GM19035 (cell line): ENCODE measurements at regions not wholly inside any gene's neighbourhood (a gene's known extent, or its start where the extent isn't known, plus 50 kb on each side); places are given as distances from the start of the nearest gene placed in this dataset.

Experiments
- ATAC-seq: cut with Tn5 transposase; IDR thresholded peaks from one replicate; pipeline ENCODE4 v1.9.1; 2021; ENCODE audit not compliant: unreplicated experiment

DNA sequence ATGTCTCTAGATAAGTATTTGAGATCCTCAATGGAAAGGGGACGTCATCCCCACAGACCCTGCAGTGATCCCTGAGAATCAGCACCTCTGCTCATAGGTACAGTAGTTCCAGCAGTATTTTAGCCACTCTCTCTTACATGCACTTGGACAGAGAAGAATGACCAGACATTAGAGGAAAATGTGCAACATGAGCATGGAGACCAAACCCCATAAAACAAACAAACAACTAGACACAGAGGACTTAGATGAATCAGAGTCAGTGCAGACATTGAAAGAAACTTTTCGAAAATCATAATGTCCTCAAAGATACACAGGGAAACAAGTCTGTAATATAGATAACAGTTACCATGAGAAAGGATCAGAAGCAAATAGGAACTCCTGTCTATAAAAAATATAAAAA, 108.2 kb downstream of the LYPLAL1 start:
- no peak for ATAC-seq

DNA sequence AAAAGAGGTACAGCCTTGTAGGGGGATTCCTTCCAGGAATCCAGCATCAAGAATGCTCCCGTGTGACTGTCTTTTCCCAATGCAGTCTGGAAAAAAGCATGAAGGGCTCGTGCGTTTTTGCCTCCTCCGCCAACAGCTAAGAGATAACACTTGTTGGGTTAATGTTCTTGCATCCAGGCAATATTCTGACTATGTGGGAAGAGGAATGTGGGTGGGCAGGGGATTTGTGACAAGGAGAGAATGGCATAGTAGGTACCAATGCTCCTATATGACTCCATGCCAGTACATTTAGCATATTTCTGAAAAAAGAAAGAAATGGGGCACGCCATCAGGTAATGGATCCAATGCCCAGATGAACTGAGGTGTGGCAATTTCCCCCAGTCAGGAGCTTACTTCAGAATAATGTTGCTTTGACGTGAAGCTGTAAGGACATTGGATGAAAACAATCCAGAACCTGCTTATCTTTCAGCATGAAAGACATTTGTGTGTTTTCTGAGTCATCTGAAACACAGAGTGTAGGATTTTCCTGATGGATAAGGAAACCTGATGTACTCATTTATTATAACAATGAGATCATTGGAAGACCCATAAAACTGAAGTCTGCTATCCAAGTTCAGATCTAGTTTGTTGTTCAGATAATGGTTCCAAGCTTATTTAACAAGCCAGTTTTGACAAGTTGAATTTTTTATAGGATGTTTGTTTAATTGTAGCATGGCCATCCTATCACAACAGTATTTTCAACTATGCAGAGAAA, 105.5 kb downstream of the LYPLAL1 start:
- ATAC-seq = no peak

DNA sequence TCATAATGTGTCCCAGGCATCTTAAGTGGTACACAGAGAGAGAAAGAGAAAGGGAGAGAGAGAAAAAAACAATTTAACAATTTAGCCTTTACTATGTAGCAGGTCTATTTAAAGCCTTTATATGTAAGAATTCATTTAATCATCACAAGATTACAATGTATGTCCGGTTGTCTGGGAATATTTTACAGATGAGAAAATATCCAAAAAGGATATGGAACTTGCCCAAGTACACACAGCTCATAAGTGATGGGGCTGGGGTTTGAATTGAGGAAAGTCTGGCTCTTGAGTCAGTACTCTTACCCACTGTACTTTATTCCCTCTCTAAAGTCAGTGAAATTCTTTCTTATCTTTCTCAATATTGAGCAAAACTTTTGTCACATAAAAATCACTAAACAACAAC, 104.6 kb downstream of the LYPLAL1 start:
- no peak for ATAC-seq

DNA sequence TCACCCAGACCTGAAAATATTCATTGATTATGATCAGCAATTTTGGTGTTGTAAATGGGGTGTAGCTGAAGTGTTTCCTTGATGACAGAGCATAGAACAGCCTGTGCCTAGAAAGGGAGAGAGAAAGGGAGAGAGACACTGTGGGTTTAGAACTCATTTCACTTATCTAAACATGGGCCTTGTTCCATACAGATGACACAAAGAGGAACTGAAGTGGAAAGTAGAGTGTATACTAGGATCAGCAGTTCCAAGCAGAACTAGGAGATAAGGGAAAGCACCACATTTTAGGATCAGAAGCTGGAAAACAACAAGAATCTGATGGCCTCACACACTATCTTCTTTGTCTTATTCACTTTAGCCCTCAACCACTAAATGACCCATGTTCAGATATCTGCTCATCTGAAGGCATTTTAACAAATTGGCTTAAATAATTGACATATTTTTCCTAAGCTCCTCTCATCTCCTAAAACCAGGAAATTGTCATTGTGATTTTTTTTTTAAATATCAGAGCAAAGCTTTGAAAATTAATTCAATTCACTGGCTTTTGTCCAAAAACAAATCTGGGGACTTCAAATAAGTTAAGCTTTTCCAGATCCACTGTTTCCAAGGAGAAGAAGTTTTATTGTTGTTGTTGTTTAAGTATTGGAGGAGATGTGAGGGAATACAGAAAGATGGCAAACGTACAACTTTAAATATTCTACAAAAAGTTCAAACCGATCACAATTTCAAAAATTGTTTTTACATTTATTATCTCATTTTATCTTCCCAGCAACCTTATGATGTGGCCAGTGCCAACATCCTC, 103.8 kb downstream of the LYPLAL1 start:
- no peak for ATAC-seq

DNA sequence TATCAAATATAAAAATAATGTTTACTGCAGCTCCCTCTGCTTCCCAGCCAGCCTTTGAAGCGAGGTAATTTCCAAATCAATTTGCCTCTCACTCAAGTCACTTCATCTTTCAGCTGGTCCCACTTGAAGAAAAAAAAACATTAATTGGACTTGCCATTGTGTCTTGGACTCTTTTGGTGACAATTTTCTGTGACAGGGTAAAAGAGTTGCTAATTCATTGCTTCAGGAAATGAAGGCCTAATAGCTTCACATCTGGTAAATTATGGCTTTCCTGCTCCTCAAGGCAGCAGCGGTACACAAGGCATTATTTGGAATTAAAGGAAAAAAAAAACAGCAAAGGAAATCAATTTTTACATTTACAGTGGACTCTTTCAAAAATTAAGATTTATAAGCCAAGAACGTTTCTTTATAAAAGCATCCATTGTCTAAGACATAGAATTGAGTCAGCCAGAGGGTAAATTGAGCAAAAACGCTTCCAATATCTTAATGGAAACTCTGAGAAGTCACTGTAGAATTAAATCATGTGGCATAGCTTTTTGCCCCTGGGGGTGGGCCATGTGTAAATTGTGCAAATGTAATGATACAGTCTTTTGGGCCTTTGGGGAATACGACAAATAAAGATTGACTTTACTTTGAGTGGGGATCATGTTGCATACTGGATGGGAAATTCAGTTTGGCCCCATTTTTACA, 102.5 kb downstream of the LYPLAL1 start:
- no peak for ATAC-seq

DNA sequence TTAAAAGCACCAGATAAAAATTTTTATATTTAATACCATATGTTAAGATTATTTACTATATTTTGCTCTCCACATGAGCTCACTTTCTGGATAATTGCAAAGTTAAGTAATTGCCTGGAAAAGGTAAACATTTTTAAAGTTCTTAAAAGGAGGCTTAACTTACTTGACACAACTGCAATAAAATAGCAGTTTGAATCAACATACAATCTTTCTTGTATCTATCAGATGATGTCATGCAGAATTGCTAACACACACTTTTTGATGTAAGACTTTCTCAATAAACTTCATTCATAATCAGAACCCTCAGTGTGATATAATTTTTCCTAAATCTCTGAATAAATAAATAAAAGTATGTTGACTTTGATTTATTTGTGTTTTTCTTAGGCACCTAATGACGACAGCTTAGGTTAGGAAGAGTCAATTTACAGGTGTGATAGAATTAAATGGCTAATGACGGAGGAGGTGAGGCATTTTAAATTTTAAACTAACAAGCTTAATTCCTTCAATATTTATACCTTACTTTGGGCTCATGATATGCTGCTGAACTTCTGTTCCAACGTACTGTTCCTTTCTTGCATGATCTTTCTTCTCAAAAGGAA, 99.5 kb downstream of the LYPLAL1 start:
- no peak for ATAC-seq

DNA sequence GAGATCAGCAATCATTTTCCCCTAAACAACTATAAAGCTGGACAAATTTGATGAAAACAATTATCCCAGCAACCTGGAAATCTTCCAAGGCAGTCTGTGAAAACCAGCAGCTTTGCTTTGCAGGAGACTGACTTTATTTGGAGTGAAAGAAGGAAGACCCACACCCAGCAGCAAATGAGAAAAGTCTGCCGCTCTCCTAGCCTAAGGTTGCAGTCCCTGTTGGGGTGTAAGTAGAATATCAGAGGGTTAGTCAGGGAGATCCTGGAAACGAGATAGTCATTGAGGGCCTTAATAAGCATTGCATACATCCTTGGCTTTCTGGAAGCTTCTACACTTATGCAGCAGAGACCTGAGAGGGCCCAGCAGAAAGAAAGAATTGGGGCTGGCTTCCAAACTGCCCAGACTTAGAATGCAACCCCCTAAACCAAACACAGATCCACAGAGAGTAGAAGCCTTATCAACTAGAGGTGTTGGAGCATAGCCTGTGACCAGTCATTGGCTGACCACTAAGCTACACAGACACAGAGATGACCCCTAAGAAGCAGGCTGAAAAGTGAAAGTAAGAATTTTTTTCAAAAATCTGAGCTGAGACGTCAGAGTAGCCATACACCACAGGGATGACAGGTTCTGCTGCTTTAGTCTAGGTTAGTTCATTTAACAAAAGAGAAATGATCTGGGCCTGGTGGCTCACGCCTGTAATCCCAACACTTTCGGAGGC, 98.3 kb downstream of the LYPLAL1 start:
- no peak for ATAC-seq

DNA sequence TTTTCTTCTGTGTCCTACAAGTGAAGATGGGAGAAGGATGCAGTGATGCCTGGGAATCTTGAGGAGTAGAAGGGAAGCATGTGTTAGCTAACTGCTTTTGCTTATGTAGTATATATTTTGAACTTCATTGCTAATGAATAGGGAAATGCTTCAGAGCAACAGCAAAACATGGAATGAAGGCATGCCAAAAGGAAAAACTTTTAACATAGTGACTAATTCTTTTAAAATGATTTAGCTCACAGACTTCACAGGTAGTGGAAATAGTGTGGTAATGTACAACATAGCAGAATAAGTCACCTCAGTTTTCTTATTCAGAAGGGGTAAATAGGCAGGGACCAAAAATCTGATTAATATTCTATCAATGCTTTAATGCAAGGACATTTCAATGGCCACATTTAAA, 95.5 kb downstream of the LYPLAL1 start:
- ATAC-seq = no peak

DNA sequence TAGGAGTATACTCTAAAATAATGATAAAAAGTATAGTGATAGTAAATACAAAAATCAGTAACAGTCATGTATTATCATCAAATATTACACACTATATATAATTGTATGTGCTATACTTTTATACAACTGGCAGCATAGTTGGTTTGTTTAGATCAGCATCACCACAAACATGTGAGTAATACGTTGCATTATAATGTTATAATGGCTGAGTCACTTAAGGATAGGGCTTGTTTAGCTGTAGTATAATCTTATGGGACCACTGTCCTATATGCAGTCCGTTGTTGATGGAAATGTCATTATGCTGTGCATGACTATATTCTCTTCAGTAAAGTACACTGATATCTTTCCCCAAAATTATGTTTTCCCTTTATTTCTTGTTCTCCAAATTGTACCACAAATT, 92.8 kb downstream of the LYPLAL1 start:
- ATAC-seq = no peak

DNA sequence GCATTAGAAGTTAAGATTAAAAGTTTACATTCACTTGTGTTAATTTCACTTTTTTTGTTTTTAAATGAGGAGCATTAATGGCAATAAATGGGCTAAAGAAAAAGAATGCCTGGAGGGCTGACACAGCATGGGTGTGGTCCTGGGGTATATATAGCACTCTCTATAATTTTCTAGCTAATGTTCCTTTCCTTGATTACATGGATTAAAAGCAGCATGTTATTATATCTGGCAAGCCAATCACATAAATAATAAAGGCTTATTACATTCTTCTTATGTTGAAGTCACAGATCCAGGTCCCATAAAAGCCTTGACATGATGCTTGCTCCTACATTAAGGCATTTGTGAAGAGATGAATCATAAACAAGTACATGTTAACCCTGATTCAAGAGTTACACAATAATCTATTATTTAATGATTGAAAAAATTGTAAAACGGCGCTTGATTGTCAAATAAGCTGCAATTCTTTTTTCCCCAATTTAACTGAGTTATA, 91.4 kb downstream of the LYPLAL1 start:
- no peak for ATAC-seq

DNA sequence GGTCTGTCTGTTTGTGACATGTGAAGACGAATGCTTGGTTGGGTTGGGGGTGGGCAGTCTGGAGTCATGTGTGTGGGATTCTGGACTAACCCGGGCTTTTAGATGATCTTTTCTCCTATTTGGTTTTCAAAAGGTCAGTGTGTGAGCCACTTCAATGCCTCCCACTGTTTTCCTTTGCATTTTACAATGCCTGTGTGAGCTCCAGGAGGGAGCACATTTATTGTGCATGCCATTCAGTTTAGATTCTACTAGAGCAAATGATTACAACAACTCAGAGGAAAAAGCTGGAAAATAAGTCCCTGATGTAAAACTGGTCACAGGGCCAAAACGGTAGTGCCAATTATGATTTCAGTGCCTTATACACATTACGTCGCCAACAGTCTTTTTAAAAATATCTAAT, 90.9 kb downstream of the LYPLAL1 start:
- no peak for ATAC-seq
